ENCODE measurements at regions not wholly inside any gene's neighbourhood (a gene's known extent, or its start where the extent isn't known, plus 50 kb on each side); places are given as distances from the start of the nearest gene placed in this dataset.

DNA sequence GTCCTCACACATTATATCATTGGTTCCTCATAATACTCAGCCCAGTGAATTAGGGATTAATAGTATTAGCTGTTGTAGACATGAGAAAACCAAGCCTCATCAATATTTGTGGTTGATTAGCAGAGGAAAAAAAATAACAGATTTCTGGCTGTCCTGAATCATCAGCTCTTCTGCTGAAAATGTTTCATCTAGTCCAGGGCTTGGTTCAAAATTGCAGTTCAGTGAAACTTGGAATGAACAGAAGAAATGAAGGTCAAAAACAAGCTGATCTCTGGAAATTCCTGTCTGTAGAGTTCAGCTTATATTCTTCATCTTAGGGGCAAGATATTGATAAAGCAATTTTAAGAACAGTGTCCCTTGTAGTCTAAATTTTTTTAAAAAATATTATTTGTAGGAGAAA is 361.1 kb upstream of the CCDC179 start:
- H3K4me3 Mint-ChIP-seq, result no peak overlapping the region
- no peaks in the 10 kb centered on the region for H3K4me1 Mint-ChIP-seq
- no peaks in the 10 kb centered on the region for H3K27me3 Mint-ChIP-seq
- no peak overlapping the region for H3K27ac Mint-ChIP-seq
- H3K9me3 Mint-ChIP-seq, result peaks cover 0 to 12% (median 4%) of the 10 kb centered on the region in 3 donors
- H3K36me3 Mint-ChIP-seq, result no peaks in the 10 kb centered on the region

DNA sequence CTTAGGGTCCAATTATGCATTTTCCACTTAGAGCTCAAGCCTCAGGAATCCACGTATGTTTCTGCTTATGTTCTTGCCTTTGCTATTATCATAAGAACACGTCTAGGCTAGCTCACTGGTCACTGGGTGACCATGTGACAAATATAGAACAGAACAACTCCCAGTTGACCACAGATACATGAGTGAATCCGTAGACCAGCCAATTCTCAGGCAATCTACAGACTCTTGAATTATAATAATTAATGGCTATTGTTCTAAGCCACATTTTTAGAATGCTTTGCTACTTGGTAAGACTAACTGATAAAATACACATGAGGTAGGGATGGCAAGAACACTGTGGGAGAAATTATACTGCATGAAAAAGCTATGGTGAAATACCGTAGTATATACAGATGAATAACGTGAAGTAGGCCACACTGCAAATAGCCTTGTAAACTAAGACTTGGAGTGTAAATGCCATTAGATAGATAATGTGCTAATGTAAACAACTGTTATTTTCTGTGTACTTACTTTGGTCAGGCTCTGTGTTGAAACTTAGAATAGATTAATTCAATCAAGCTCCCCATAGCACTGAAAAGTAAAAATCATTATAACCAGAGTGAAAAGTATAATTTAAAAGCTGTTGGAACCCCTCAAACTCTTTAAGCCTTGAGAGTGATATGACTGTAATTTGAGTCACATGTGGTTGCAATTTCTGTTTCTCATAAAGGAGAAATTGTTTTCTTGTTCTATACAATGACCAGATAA is 366.2 kb upstream of the CCDC179 start:
- H3K4me1 Mint-ChIP-seq, result no peaks in the 10 kb centered on the region
- no peaks in the 10 kb centered on the region for H3K36me3 Mint-ChIP-seq
- peaks cover 0 to 5% (median 2%) of the 10 kb centered on the region in 3 donors for H3K9me3 Mint-ChIP-seq
- H3K4me3 Mint-ChIP-seq, result no peak overlapping the region
- H3K27ac Mint-ChIP-seq, result no peak overlapping the region
- H3K27me3 Mint-ChIP-seq, result no peaks in the 10 kb centered on the region

DNA sequence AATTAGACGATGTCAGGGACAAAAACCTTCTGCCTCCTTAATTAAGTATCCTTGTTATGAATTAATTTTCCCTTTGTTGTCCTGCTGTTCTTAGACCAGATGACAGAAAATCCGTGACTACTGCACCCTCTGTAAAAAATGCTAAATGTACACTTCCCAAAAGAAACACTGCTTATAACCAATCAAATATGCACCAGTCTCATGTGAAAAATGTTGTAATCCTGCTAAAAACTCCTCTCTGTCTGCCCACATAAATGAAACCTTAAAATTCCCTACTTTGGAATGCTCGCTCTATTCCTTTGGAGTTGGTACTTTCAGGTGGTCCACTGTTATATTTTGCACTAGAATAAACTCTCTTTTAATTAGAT is 366.8 kb upstream of the CCDC179 start:
- Mint-ChIP-seq H3K27me3 (no peaks in the 10 kb centered on the region), H3K4me3 (no peak overlapping the region), H3K36me3 (no peaks in the 10 kb centered on the region), H3K4me1 (no peaks in the 10 kb centered on the region), H3K9me3 (peaks cover 0 to 2% (median 1%) of the 10 kb centered on the region in 3 donors), H3K27ac (no peak overlapping the region)

DNA sequence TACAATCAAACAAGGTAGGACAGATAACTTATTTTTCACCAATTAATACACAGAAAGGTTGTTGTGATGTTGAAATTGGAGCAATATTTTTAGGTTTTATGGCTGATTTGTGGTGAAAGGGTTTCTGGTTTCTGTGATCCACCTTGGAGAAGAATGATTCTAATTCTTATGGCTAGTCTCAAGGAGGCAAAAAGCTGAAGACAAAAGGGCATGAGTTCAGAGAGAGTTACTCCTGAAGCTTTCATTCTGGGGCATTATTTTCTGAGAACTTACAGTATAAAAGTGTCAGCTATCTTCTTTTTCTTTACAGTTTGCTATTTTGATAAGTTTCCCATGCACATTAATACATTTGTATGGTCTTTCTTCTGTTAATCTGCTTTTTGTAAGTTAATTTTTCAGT is 372.4 kb upstream of the CCDC179 start:
- Mint-ChIP-seq H3K36me3 (no peaks in the 10 kb centered on the region), H3K27me3 (no peaks in the 10 kb centered on the region), H3K27ac (no peak overlapping the region), H3K4me1 (no peaks in the 10 kb centered on the region), H3K4me3 (no peak overlapping the region), H3K9me3 (peaks cover 0 to 5% (median 2%) of the 10 kb centered on the region in 3 donors)

DNA sequence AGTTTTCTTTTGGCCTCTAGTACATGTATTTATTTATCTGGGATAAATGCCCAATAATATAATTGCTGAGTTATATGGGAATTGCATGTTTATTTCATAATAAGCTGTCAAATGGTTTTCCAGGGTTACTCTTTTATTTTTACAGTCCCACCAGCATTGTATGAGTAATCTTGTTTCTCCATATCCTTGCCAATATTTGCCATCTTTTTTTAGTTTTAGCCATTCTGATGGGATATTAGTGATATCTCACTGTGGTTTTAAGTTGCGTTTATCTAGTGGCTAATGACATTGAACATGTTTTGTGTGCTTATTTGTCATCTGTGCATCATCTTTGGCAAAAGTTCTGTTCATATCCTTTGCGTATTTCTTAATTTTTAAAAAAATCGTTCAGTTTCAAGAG is 372.8 kb upstream of the CCDC179 start:
- Mint-ChIP-seq H3K9me3 (peaks cover 0 to 5% (median 2%) of the 10 kb centered on the region in 3 donors), H3K4me3 (no peak overlapping the region), H3K4me1 (no peaks in the 10 kb centered on the region), H3K27ac (no peak overlapping the region), H3K27me3 (no peaks in the 10 kb centered on the region), H3K36me3 (no peaks in the 10 kb centered on the region)

DNA sequence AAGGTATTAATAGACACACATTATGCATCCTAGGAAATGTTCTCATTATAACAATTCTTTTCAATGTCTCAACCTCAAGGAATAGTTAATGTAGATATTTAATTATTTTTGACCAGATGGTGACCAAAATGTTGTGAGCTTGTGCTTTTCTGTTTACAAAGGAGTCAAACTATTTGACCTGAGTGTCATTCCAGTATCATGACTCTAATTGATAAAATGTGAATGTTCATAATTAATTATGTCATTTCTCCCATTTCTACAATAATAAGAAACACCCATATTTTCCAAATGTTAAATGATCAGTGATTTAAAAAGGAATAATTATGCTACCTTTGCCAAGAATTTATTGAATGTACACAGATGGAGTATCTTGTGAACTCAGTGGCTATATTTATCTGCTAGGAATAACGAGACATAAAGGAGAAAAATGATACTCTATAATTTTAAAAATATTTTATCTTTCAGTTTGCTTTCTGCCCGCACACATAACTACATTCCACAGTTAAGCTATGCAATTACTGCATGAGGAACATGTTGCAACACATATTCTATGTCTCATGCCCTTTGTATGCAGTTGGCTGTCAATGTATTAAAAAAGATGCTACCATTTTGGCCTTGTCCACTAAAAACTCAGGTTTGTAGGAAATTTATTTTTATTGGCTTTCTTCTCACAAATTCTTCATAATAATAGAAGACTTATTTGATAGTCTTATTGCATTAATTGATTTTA is 376.7 kb upstream of the CCDC179 start:
- no peaks in the 10 kb centered on the region for H3K27me3 Mint-ChIP-seq
- peaks cover 0 to 5% (median 2%) of the 10 kb centered on the region in 3 donors for H3K9me3 Mint-ChIP-seq
- H3K4me3 Mint-ChIP-seq, result no peak overlapping the region
- no peaks in the 10 kb centered on the region for H3K36me3 Mint-ChIP-seq
- H3K4me1 Mint-ChIP-seq, result no peaks in the 10 kb centered on the region
- no peak overlapping the region for H3K27ac Mint-ChIP-seq

DNA sequence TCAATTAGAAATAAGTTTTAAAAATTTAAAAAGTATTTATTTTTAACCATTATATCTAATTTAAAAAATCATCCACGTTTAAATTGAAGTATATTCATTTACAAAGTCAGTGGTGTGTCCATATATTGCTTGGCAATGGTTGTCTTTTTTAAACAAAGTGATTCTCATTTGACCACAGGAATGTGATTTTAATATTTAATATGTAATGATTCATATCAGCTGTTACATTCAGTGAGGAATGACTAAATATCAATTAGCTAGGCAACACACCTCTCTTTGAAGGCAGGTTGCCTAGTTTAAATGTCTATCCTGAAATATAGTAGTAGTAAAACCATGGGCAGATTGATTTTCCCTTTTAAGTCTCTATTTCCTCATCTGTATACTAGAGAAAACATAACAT is 392.2 kb upstream of the CCDC179 start:
- H3K4me3 Mint-ChIP-seq, result no peak overlapping the region

DNA sequence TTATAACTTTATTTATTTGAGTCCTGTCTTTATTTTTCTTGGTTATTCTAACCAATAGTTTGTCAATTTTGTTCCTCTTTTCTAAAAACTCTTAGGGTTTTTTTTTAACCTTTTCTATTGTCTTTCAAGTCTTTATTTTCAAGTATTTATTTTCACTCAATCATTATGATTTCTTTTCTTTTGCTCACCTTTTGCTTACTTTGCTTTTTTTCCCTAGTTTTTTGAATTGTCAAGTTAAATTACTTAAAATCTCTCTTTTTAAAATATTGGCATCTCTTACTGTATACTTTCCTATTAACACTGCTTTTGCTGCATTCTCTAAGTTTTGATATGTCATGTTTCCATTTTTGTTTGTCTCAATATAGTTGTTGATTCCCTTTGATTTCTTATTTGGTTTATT is 396.8 kb upstream of the CCDC179 start:
- H3K36me3 Mint-ChIP-seq, result no peaks in the 10 kb centered on the region
- H3K27me3 Mint-ChIP-seq, result no peaks in the 10 kb centered on the region
- no peaks in the 10 kb centered on the region for H3K4me1 Mint-ChIP-seq
- H3K9me3 Mint-ChIP-seq, result peaks cover 0 to 13% (median 3%) of the 10 kb centered on the region in 3 donors
- H3K27ac Mint-ChIP-seq, result no peak overlapping the region
- no peak overlapping the region for H3K4me3 Mint-ChIP-seq

More for the DNA sequence above, 392.2 kb upstream of the CCDC179 start:
- Mint-ChIP-seq H3K27ac (no peak overlapping the region), H3K36me3 (no peaks in the 10 kb centered on the region), H3K4me1 (no peaks in the 10 kb centered on the region), H3K9me3 (peaks cover 0 to 13% (median 4%) of the 10 kb centered on the region in 3 donors), H3K27me3 (no peaks in the 10 kb centered on the region)

DNA sequence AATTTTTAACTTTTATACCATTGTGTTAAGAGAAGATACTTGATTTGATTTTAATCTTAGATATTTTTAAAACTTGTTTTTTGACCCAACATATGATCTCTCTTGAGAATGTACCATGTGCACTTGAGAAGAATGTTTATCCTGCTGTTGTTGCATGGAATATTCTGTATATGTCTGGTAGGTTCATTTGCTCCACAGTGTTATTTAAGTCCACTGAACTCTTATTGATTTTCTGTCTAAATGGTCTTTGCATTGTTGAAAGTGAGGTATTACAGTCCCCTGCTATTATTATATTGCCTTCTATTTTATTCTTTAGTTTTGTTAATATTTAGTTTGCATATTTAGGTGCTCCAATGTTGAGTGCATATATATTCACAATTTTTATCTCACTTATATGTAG is 397.3 kb upstream of the CCDC179 start:
- Mint-ChIP-seq H3K4me1 (no peaks in the 10 kb centered on the region), H3K36me3 (no peaks in the 10 kb centered on the region), H3K9me3 (peaks cover 0 to 14% (median 3%) of the 10 kb centered on the region in 3 donors), H3K27ac (no peak overlapping the region), H3K27me3 (no peaks in the 10 kb centered on the region), H3K4me3 (no peak overlapping the region)

DNA sequence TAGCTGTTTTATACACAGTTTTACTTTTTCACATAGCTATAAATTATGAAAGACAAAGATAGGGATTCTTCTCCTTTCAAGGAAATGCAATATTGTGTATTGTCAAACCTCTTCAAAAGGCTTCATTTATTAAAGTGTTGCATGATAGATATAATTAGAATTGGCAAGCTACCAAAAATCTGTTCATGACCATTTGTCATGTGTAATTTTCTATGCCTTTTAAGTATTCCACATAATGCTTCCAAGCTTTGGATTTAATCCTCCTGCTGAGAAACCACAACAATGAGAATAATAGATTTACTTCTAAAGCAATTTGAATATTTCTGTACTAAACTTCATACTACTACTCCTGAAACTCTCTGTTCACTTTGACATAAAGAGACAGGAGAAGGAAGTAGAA is 403.2 kb upstream of the CCDC179 start:
- peaks cover 0 to 11% (median 0%) of the 10 kb centered on the region in 3 donors for H3K9me3 Mint-ChIP-seq
- H3K4me1 Mint-ChIP-seq, result no peaks in the 10 kb centered on the region
- H3K36me3 Mint-ChIP-seq, result no peaks in the 10 kb centered on the region
- H3K4me3 Mint-ChIP-seq, result no peak overlapping the region
- H3K27me3 Mint-ChIP-seq, result no peaks in the 10 kb centered on the region
- no peak overlapping the region for H3K27ac Mint-ChIP-seq

DNA sequence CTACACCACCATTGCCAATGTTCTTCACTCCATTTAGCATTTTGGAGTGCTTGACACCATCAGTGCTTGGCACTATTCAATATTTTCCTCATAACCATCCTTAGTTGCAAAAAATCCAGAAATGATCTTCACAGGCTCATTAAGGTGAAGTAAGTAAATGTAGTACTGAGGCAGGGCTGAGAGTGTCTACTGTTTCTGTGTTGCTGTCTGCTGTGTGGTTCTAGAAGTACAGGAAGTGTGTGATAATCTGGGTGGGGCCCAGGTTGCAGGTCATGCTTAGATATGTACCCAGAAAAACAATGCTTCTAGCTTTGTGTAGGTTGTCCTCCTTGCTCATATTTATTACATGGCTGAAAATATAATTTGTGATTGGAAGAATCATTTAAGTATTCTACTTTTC is 411.8 kb upstream of the CCDC179 start:
- Mint-ChIP-seq H3K4me3 (no peak overlapping the region), H3K27ac (no peak overlapping the region), H3K4me1 (no peaks in the 10 kb centered on the region)

DNA sequence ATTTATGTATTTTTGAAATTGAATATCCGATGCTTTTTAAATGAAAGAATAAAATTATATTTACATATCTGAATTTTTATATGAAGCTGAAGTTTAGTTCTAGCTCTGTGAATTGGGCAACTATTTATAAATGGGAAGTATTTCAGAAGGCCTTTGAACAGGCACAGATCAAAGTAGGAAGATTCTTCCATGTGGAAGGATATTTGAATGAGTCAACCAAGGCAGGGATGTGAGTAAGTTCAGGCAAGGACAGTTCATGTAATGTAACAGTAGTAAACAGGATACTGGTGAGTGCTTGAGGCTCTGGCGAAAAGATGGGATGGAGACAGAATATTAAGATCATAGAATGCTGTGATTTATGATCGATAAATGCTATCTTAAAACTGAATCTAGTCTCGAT is 417.8 kb upstream of the CCDC179 start:
- H3K36me3 Mint-ChIP-seq, result no peaks in the 10 kb centered on the region
- H3K4me3 Mint-ChIP-seq, result no peak overlapping the region
- no peaks in the 10 kb centered on the region for H3K4me1 Mint-ChIP-seq
- H3K27ac Mint-ChIP-seq, result no peak overlapping the region
- peaks cover 0 to 12% (median 2%) of the 10 kb centered on the region in 3 donors for H3K9me3 Mint-ChIP-seq
- H3K27me3 Mint-ChIP-seq, result no peaks in the 10 kb centered on the region

More for the DNA sequence above, 411.8 kb upstream of the CCDC179 start:
- Mint-ChIP-seq H3K36me3 (no peaks in the 10 kb centered on the region), H3K9me3 (peaks cover 0 to 5% (median 2%) of the 10 kb centered on the region in 3 donors), H3K27me3 (no peaks in the 10 kb centered on the region)

DNA sequence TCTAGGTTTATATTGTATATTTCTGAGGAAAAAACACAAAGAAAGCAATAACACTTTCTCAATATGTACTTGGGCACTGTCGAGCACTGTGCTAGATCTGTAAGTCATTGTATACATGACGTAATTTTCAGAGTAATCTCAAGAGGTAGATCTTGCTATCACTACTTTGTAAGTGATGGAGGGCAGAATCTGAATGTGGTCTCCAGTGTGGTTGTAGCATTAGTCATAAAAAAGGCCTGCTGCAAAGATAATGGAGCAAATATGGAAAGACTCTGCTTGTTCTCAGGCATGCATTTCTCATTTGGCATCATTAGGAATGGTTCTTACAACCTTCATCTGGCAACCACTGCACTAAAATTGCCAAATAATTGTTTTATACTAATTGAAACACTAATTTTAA is 419.8 kb upstream of the CCDC179 start:
- H3K4me3 Mint-ChIP-seq, result no peak overlapping the region
- no peaks in the 10 kb centered on the region for H3K27me3 Mint-ChIP-seq
- H3K4me1 Mint-ChIP-seq, result no peaks in the 10 kb centered on the region
- no peak overlapping the region for H3K27ac Mint-ChIP-seq
- H3K9me3 Mint-ChIP-seq, result peaks cover 0 to 12% (median 2%) of the 10 kb centered on the region in 3 donors
- H3K36me3 Mint-ChIP-seq, result no peaks in the 10 kb centered on the region

DNA sequence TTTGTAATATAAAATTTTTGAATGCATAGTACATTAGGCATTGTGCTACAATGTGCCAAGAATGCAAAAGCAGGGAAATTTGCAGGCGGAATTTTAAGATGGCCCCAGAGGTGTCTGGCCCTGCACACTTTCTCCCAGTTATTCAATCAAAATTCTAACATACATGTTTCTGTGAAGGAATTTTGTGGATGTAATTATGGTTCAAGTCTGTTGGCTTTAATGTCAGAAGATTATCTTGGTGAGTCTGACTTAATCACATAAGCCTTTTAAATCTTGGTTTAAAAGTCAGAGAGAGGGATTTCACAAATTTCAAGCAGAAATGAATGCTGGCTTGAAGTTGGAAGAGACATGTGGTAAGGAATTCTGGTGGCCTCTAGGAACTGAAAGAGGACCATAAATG is 423.4 kb upstream of the CCDC179 start:
- Mint-ChIP-seq H3K4me1 (no peaks in the 10 kb centered on the region), H3K27me3 (no peaks in the 10 kb centered on the region), H3K4me3 (no peak overlapping the region)

DNA sequence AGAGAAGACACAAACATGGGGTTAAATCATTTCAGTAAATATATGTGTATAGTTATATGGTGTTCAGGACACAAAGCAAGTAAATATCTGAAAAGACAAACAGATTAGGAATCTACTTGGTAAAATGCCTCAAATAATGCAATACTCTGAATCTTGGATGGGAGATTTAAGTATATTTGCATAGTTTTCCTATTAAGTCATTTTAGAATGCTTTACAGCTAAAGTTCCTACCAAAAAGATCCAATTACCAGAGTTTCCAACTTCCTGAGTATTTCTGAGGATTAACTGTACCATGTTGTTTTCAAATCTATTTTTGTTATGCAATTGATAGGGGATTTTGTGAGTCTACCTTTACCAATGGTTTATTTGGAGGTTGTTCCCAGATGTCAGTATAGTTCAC is 424.4 kb upstream of the CCDC179 start:
- no peaks in the 10 kb centered on the region for H3K4me1 Mint-ChIP-seq
- peaks cover 2 to 4% (median 4%) of the 10 kb centered on the region in 3 donors for H3K9me3 Mint-ChIP-seq
- no peaks in the 10 kb centered on the region for H3K27me3 Mint-ChIP-seq
- H3K36me3 Mint-ChIP-seq, result no peaks in the 10 kb centered on the region
- no peak overlapping the region for H3K4me3 Mint-ChIP-seq
- H3K27ac Mint-ChIP-seq, result no peak overlapping the region

More for the DNA sequence above, 423.4 kb upstream of the CCDC179 start:
- no peaks in the 10 kb centered on the region for H3K36me3 Mint-ChIP-seq
- peaks cover 2 to 4% (median 4%) of the 10 kb centered on the region in 3 donors for H3K9me3 Mint-ChIP-seq
- H3K27ac Mint-ChIP-seq, result no peak overlapping the region
